Neural cell (in vitro differentiated cells): ENCODE measurements at regions not wholly inside any gene's neighbourhood (a gene's known extent, or its start where the extent isn't known, plus 50 kb on each side); places are given as distances from the start of the nearest gene placed in this dataset.
"Not testable (repeated sequence)": the region's sequence is repeated elsewhere in the genome, so short reads cannot be mapped to it uniquely, and the experiment has no call there.

Experiments used
- H2AFZ ChIP-seq: fragments of 200-600, 300-800 bp; sonication (generic), shearing (Covaris generic); 2 replicates; pipeline ENCODE4 v1.6.0; 2014; ENCODE audit warnings: low read depth, mild to moderate bottlenecking, antibody characterized with exemption, low read length, moderate library complexity
- H3F3A ChIP-seq: fragments of 200-600 bp; shearing (Covaris generic); 2 replicates; pipeline ENCODE4 v1.6.1; 2016; ENCODE audit warnings: mild to moderate bottlenecking, moderate library complexity, mixed read lengths, antibody characterized with exemption, low read length; ENCODE audit not compliant: insufficient read depth, poor library complexity, severe bottlenecking
- H3K27ac ChIP-seq: fragments of 200-600, 300-800 bp; sonication (generic), shearing (Covaris generic); 2 replicates; pipeline ENCODE4 v1.5.1; 2014; ENCODE audit warnings: mild to moderate bottlenecking, low read length, moderate library complexity
- H3K27me3 ChIP-seq: fragments of 300-800, 200-600 bp; sonication (generic), shearing (Covaris generic); 2 replicates; pipeline ENCODE4 v1.6.0; 2014; ENCODE audit warnings: mild to moderate bottlenecking, low read depth, low read length, moderate library complexity; ENCODE audit not compliant: insufficient read depth
- H3K36me3 ChIP-seq: fragments of 300-800, 200-600 bp; sonication (generic), shearing (Covaris generic); 2 replicates; pipeline ENCODE4 v1.5.1; 2014; ENCODE audit warnings: mild to moderate bottlenecking, antibody characterized with exemption, low read length, moderate library complexity; ENCODE audit not compliant: insufficient read depth
- H3K4me2 ChIP-seq: fragments of 300-800, 200-600 bp; sonication (generic), shearing (Covaris generic); 2 replicates; pipeline ENCODE4 v1.6.0; 2014; ENCODE audit warnings: mild to moderate bottlenecking, low read length
- H3K4me3 ChIP-seq: fragments of 300-800, 200-600 bp; sonication (generic), shearing (Covaris generic); 2 replicates; pipeline ENCODE4 v1.5.1; 2014; ENCODE audit warnings: mild to moderate bottlenecking, low read length, moderate library complexity
- H3K79me2 ChIP-seq: fragments of 200-600 bp; shearing (Covaris generic); replicated peaks from 2 replicates; pipeline ENCODE4 v1.6.0; 2014; ENCODE audit warnings: mild to moderate bottlenecking, low read length, moderate library complexity; ENCODE audit not compliant: insufficient read depth
- H3K9ac ChIP-seq: fragments of 300-800, 200-600 bp; sonication (generic), shearing (Covaris generic); 2 replicates; pipeline ENCODE4 v1.6.1; 2016; ENCODE audit warnings: mild to moderate bottlenecking, low read length, mixed read lengths
- H3K9me2 ChIP-seq: fragments of 200-600 bp; shearing (Covaris generic); 2 replicates; pipeline ENCODE4 v1.6.1; 2016; ENCODE audit warnings: mild to moderate bottlenecking, low read length, mixed read lengths; ENCODE audit not compliant: insufficient read depth
- H3K9me3 ChIP-seq: fragments of 200-600, 300-800 bp; sonication (generic), shearing (Covaris generic); 2 replicates; pipeline ENCODE4 v1.6.1; 2016; ENCODE audit warnings: mild to moderate bottlenecking, mixed run types, low read length, moderate library complexity, mixed read lengths
- H4K20me1 ChIP-seq: fragments of 200-600 bp; shearing (Covaris generic); 2 replicates; pipeline ENCODE4 v1.6.1; 2016; ENCODE audit warnings: mild to moderate bottlenecking, mixed run types; ENCODE audit not compliant: insufficient read depth
- POLR2AphosphoS5 ChIP-seq: IDR thresholded peaks from 2 replicates; pipeline ENCODE4 v1.6.1; 2012
- SMC3 ChIP-seq: fragments of 450-650 bp; conservative IDR thresholded peaks from 2 replicates; pipeline ENCODE4 v1.6.1; 2014; ENCODE audit warnings: antibody characterized with exemption, mild to moderate bottlenecking, moderate library complexity; ENCODE audit not compliant: poor library complexity
- TF ChIP-seq, protein P1 (sequence below): IDR thresholded peaks from 2 replicates; pipeline ENCODE4 v1.6.1; 2012; ENCODE audit warnings: borderline replicate concordance

DNA sequence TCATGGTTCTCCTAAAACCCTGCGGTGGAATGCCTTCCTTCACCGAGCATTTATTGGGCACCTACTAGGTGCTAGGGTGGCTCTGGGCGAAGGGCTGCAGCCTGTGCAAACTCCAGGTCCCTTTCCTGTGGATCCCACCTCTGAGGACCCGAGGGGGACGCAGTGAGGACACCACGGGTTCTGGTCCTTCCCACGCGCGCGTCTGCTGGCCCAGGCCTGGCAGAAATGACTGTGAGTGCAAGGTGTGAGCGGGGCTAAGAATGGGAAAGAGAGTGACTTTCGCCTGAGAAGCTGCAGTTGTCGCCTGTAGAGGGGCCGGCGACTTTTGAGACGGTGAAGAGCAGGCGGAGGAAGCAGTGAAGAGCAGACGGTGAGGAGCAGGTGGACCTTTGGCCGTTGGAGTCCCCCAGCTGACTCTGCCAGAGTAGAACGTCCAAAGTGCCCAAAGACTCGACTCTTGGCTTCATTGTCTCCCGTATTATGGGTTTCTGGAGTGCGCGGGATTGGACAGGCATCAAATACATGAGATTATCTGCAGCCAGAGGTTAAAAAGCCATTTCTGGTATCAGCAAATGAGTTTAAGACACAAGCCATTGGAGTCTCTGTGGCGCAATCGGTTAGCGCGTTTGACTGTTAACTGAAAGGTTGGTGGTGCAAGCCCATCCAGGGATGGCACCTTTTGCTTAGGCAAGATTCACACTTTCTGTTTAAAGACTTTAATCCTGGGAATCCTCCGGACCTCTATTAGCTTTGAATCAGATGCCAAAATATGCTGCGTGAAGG lies 78.1 kb downstream of the PPIAL4G start:
- H3F3A ChIP-seq, H3K9me3 ChIP-seq, H3K36me3 ChIP-seq, H3K9ac ChIP-seq, H3K4me2 ChIP-seq, H2AFZ ChIP-seq, H3K9me2 ChIP-seq, H4K20me1 ChIP-seq, H3K27me3 ChIP-seq, H3K79me2 ChIP-seq, H3K27ac ChIP-seq, H3K4me3 ChIP-seq: not testable (repeated sequence)

DNA sequence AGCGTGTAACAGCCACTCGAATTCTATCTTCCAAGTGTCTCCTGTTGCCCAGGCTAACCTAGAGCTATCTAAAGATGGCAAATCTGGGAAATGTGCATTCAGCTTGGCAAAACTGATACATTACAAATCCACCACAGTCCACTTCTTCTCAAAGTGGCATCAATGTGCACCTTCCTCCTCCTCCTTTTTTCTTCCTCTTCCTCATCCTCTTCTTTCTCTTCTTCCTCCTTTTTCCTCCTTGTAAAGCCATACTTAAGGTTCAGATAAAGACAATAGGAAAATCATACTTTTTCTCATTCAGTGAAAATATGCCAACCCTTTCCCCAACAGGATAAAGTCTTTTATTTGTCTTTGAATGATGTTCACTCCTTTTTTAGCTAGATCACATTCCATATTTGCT lies 79.2 kb downstream of the PPIAL4G start:
- H2AFZ ChIP-seq, H3F3A ChIP-seq, H3K4me3 ChIP-seq, H3K27ac ChIP-seq, H3K9ac ChIP-seq, H3K79me2 ChIP-seq, H3K36me3 ChIP-seq, H4K20me1 ChIP-seq, H3K9me2 ChIP-seq, H3K27me3 ChIP-seq, H3K4me2 ChIP-seq, H3K9me3 ChIP-seq: not testable (repeated sequence)

DNA sequence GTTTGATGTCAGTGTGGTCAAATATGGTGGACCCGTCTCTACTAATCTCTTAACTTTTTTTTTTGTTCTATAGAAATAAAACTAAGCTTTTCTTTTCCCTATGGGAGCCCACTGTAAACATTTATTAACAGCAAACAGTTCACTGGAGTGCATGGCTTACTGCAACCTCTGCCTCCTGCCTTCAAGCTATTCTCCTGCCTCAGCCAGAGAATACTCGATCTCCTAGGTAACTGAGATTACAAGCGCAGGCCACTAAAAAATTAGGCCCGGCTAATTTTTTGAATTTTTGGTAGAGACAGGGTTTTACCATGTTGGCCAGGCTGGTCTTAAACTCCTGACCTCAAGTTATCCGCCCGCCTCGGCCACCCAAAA lies 80.0 kb downstream of the PPIAL4G start:
- not testable (repeated sequence) for H3K79me2 ChIP-seq, H3K27ac ChIP-seq, H3K9ac ChIP-seq, H3K27me3 ChIP-seq, H3K4me2 ChIP-seq, H3F3A ChIP-seq, H2AFZ ChIP-seq, H3K36me3 ChIP-seq, H3K9me2 ChIP-seq, H3K9me3 ChIP-seq, H4K20me1 ChIP-seq
- H3K4me3 ChIP-seq: peak overlapping the region; percentile 67

DNA sequence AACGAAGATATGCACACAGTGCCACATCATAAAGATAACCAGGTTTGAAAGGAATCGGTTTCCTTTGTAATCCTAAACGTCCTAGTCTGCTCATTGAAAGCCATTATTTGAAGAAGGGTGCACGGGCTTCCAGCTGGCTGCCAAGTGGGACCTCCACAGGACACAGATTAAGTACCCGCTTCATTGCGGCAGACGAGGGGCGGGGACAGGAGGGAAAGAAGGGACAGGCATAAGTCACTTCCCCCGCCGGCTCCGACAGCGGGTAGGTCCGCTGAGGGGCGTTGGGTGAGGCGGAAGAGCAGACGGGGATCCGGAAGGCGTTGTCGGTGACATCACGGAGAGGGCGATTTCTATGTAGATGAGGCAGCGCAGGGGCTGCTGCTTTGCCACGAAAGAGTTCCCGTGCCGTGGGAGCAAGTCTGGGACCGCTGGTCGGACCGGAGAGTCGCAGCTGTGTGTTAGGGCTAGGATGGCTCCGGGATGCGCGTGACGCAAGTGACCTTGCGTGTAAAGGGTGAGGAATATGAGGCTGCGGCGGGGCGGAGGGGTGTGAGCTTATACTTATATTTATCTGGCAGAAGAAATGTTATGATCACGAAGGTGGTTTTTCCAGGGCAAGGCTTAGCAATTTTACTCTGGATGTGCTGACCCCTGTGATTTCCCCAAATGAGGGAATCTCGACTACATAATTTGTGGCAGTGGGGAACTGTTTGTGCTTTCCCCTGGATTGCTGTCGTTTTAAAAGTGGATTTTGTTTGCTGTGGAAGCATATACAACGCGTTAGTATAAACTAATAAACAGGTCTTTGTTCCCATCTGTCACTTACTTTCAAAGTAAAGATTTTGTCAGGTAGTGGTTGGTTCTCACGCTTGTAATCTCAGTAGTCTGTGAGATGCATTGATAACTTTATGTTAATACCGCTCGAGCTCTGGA lies 80.7 kb downstream of the PPIAL4G start:
- not testable (repeated sequence) for H3K9me3 ChIP-seq, H3K36me3 ChIP-seq, H4K20me1 ChIP-seq, H3F3A ChIP-seq, H3K27me3 ChIP-seq, H3K79me2 ChIP-seq, H3K9me2 ChIP-seq
- Histone ChIP-seq H3K4me2 (peak overlapping the region; percentile 39), H3K9ac (peak overlapping the region; percentile 64), H2AFZ (peak overlapping the region; percentile 45), H3K27ac (peak overlapping the region; percentile 8), H3K4me3 (peak overlapping the region; percentile 67)
- TF ChIP-seq, protein P1, sequence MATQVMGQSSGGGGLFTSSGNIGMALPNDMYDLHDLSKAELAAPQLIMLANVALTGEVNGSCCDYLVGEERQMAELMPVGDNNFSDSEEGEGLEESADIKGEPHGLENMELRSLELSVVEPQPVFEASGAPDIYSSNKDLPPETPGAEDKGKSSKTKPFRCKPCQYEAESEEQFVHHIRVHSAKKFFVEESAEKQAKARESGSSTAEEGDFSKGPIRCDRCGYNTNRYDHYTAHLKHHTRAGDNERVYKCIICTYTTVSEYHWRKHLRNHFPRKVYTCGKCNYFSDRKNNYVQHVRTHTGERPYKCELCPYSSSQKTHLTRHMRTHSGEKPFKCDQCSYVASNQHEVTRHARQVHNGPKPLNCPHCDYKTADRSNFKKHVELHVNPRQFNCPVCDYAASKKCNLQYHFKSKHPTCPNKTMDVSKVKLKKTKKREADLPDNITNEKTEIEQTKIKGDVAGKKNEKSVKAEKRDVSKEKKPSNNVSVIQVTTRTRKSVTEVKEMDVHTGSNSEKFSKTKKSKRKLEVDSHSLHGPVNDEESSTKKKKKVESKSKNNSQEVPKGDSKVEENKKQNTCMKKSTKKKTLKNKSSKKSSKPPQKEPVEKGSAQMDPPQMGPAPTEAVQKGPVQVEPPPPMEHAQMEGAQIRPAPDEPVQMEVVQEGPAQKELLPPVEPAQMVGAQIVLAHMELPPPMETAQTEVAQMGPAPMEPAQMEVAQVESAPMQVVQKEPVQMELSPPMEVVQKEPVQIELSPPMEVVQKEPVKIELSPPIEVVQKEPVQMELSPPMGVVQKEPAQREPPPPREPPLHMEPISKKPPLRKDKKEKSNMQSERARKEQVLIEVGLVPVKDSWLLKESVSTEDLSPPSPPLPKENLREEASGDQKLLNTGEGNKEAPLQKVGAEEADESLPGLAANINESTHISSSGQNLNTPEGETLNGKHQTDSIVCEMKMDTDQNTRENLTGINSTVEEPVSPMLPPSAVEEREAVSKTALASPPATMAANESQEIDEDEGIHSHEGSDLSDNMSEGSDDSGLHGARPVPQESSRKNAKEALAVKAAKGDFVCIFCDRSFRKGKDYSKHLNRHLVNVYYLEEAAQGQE: peak; percentile 31
- TF ChIP-seq POLR2AphosphoS5: peak; percentile 61
- peak; percentile 12 for TF ChIP-seq SMC3

DNA sequence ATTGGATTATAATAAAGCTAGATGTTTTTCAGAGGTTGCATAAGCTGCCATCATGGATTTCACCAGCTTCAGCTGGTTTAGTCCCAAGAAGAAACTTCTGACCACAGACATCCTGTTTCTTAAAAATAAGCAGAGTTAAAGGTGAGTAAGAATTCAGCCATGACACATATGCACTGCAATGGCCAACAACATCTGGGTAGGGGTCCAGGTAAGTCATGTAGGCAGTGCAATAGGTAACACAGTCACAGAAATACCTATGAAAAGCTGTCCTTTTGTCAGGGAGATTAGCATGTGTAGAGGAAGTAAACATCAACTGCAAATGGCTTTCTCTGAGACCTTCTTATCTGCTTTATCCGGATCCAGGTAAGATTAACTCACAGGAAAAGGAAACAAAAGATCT lies 85.6 kb downstream of the PPIAL4G start:
- not testable (repeated sequence) for H4K20me1 ChIP-seq, H3K9me2 ChIP-seq, H3K9ac ChIP-seq, H3K27me3 ChIP-seq, H3K4me3 ChIP-seq, H3K4me2 ChIP-seq, H3K27ac ChIP-seq, H3K79me2 ChIP-seq, H3K9me3 ChIP-seq, H2AFZ ChIP-seq, H3K36me3 ChIP-seq, H3F3A ChIP-seq

DNA sequence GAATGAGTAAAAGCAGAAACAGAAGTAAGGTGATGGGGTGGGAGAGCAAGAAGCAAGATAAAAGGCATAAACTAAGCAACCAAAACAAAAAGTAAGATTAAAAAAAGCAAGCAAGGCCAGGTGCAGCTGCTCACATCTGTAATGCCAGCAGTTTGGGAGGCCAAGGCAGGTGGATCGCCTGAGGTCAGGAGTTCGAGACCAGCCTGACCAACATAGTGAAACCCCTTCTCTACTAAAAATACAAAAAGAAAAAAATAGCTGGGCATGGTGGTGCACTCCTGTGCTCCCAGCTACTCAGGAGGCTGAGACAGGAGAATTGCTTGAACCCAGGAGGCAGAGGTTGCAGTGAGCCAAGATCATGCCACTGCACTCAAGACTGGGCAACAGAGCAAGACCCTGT lies 90.6 kb downstream of the PPIAL4G start:
- H3F3A ChIP-seq, H2AFZ ChIP-seq, H3K27ac ChIP-seq, H3K4me3 ChIP-seq, H4K20me1 ChIP-seq, H3K4me2 ChIP-seq, H3K36me3 ChIP-seq, H3K79me2 ChIP-seq, H3K27me3 ChIP-seq, H3K9me3 ChIP-seq, H3K9ac ChIP-seq, H3K9me2 ChIP-seq: not testable (repeated sequence)
